KMS-11 (cell line): ENCODE measurements at regions not wholly inside any gene's neighbourhood (a gene's known extent, or its start where the extent isn't known, plus 50 kb on each side); places are given as distances from the start of the nearest gene placed in this dataset.

Experiments used
- H2AFZ ChIP-seq: fragments of 200-600 bp; sonication (generic); 2 replicates; pipeline ENCODE4 v1.6.1; 2016; ENCODE audit warnings: antibody characterized with exemption, mixed run types, low read depth
- H3K27ac ChIP-seq: fragments of 200-600 bp; sonication (generic); 2 replicates; pipeline ENCODE4 v1.6.1; 2016; ENCODE audit warnings: mild to moderate bottlenecking, mixed run types
- H3K27me3 ChIP-seq: fragments of 200-600 bp; sonication (generic); 2 replicates; pipeline ENCODE4 v1.6.1; 2017; ENCODE audit warnings: mild to moderate bottlenecking, low read depth, mixed run types, moderate library complexity; ENCODE audit not compliant: insufficient read depth
- H3K36me3 ChIP-seq: fragments of 200-600 bp; sonication (generic); 2 replicates; pipeline ENCODE4 v1.6.1; 2017; ENCODE audit warnings: mild to moderate bottlenecking, mixed run types; ENCODE audit not compliant: insufficient read depth
- H3K4me1 ChIP-seq: fragments of 200-600 bp; sonication (generic); 2 replicates; pipeline ENCODE4 v1.6.1; 2016; ENCODE audit warnings: mild to moderate bottlenecking, low read depth, mixed run types; ENCODE audit not compliant: poor library complexity, severe bottlenecking
- H3K4me2 ChIP-seq: fragments of 200-600 bp; sonication (generic); 2 replicates; pipeline ENCODE4 v1.7.0; 2016; ENCODE audit warnings: mild to moderate bottlenecking, mixed run types
- H3K4me3 ChIP-seq: fragments of 200-600 bp; sonication (generic); IDR thresholded peaks from 2 replicates; pipeline ENCODE4 v1.6.1; 2017; ENCODE audit warnings: low read depth, low read length, mixed read lengths; ENCODE audit not compliant: insufficient read depth
- H3K79me2 ChIP-seq: fragments of 200-600 bp; sonication (generic); 2 replicates; pipeline ENCODE4 v1.6.1; 2016; ENCODE audit warnings: low read depth, mixed run types; ENCODE audit not compliant: insufficient read depth
- H3K9ac ChIP-seq: fragments of 200-600 bp; sonication (generic); 2 replicates; pipeline ENCODE4 v1.6.1; 2016; ENCODE audit warnings: mild to moderate bottlenecking, mixed run types
- H4K20me1 ChIP-seq: fragments of 200-600 bp; sonication (generic); 2 replicates; pipeline ENCODE4 v1.6.1; 2016; ENCODE audit warnings: mild to moderate bottlenecking, mixed run types; ENCODE audit not compliant: insufficient read depth
- TF ChIP-seq, protein P1 (sequence below): fragments of 200-600 bp; sonication (generic); conservative IDR thresholded peaks from 2 replicates; pipeline ENCODE4 v1.6.1; 2017; ENCODE audit warnings: low read depth, mild to moderate bottlenecking, antibody characterized with exemption, low read length, moderate library complexity, mixed read lengths

DNA sequence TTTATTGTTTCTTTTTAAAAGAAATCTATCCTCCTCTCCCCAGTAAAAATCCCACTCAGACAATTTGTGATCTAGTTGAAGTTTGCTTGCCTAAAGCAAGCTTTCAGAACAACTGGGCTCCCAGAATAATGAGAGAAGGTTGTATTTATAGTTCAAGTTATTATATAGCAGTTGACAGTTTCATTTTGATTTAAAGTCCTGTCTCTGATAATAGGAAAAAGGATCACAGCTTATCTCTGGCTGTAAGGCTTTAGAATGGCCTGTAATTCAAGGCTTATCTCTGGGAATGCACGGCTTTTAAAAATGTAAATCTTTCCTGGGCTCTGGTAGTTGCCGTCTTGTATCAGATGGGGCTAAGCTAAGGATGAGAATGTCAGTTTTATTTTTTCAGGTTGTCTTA is 123.3 kb upstream of the TMTC4 start:
- no peak overlapping the region for H3K4me2 ChIP-seq
- TF ChIP-seq, protein P1, sequence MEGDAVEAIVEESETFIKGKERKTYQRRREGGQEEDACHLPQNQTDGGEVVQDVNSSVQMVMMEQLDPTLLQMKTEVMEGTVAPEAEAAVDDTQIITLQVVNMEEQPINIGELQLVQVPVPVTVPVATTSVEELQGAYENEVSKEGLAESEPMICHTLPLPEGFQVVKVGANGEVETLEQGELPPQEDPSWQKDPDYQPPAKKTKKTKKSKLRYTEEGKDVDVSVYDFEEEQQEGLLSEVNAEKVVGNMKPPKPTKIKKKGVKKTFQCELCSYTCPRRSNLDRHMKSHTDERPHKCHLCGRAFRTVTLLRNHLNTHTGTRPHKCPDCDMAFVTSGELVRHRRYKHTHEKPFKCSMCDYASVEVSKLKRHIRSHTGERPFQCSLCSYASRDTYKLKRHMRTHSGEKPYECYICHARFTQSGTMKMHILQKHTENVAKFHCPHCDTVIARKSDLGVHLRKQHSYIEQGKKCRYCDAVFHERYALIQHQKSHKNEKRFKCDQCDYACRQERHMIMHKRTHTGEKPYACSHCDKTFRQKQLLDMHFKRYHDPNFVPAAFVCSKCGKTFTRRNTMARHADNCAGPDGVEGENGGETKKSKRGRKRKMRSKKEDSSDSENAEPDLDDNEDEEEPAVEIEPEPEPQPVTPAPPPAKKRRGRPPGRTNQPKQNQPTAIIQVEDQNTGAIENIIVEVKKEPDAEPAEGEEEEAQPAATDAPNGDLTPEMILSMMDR: no peak
- H4K20me1 ChIP-seq: no peaks in the 10 kb centered on the region
- no peaks in the 10 kb centered on the region for H3K79me2 ChIP-seq
- H3K36me3 ChIP-seq: no peaks in the 10 kb centered on the region
- no peaks in the 10 kb centered on the region for H3K4me1 ChIP-seq
- no peak overlapping the region for H3K4me3 ChIP-seq
- no peak overlapping the region for H3K27ac ChIP-seq
- H2AFZ ChIP-seq: no peak overlapping the region
- H3K9ac ChIP-seq: no peak overlapping the region
- no peaks in the 10 kb centered on the region for H3K27me3 ChIP-seq

- no peaks in the 10 kb centered on the region for H3K79me2 ChIP-seq
- H2AFZ ChIP-seq: no peak overlapping the region
- no peak overlapping the region for H3K27ac ChIP-seq
- TF ChIP-seq, protein P1: no peak
- H3K4me2 ChIP-seq: no peak overlapping the region
- H3K4me3 ChIP-seq: no peak overlapping the region
- H3K4me1 ChIP-seq: no peaks in the 10 kb centered on the region
- H3K9ac ChIP-seq: no peak overlapping the region
- no peaks in the 10 kb centered on the region for H3K36me3 ChIP-seq
- H4K20me1 ChIP-seq: no peaks in the 10 kb centered on the region
- no peaks in the 10 kb centered on the region for H3K27me3 ChIP-seq
These were observed 121.9 kb upstream of the TMTC4 start for GRCh38 chr13:100796463-100796862.

DNA sequence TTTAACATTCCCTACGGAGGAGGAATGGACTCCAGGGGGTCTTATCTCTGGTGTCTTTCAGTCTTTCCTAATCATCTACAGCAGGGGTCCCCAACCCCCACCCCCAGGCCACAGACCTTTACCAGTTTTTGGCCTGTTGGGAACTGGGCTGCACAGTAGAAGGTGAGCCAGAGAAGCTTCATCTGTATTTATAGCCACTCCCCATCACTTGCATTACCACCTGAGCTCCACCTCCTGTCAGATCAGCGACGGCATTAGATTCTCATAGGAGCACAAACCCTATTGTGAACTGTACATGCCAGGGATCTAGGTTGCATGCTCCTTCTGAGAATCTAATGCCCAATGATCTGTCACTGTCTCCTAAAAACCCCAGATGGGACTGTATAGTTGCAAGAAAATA is 120.0 kb upstream of the TMTC4 start:
- H3K9ac ChIP-seq: no peak overlapping the region
- no peak overlapping the region for H2AFZ ChIP-seq
- no peaks in the 10 kb centered on the region for H3K36me3 ChIP-seq
- H4K20me1 ChIP-seq: no peaks in the 10 kb centered on the region
- TF ChIP-seq, protein P1: no peak
- H3K79me2 ChIP-seq: no peaks in the 10 kb centered on the region
- H3K4me1 ChIP-seq: peaks cover 12% of the 10 kb centered on the region
- H3K27ac ChIP-seq: no peak overlapping the region
- H3K4me3 ChIP-seq: no peak overlapping the region
- H3K4me2 ChIP-seq: no peak overlapping the region
- H3K27me3 ChIP-seq: no peaks in the 10 kb centered on the region

GRCh38 chr13:100790405-100790804 is 115.8 kb upstream of the TMTC4 start:
- no peaks in the 10 kb centered on the region for H3K36me3 ChIP-seq
- H3K4me3 ChIP-seq: no peak overlapping the region
- H3K9ac ChIP-seq: no peak overlapping the region
- no peaks in the 10 kb centered on the region for H3K79me2 ChIP-seq
- peak overlapping the region; percentile 48; the same call in 1 of the 2 replicates for H3K4me2 ChIP-seq
- no peak overlapping the region for H2AFZ ChIP-seq
- TF ChIP-seq, protein P1: no peak
- H3K27me3 ChIP-seq: no peaks in the 10 kb centered on the region
- H3K27ac ChIP-seq: peak overlapping the region; percentile 83
- H4K20me1 ChIP-seq: no peaks in the 10 kb centered on the region
- H3K4me1 ChIP-seq: peaks cover 29% of the 10 kb centered on the region

DNA sequence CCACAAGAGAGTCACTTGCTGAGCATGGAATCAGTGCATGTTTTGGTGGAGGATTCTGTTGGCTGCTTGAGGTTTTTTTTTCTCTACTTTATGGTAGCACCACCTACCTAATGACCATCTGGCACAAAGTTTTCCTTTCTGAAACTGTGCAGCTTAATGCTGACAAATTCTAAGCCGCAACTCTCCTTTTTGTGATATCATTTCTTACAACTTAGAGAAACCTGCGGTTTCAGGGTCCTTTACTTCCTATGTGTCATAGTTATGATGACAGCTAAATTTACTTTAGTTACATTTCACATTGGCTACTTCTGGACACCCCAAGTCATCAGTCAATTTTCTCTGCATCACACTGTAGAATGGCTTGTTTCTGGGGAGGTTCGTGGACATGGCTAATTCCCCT is 115.4 kb upstream of the TMTC4 start:
- Histone ChIP-seq H3K4me2 (peak overlapping the region; percentile 48; the same call in 1 of the 2 replicates), H3K79me2 (no peaks in the 10 kb centered on the region), H3K36me3 (no peaks in the 10 kb centered on the region), H3K9ac (peak overlapping the region; percentile 39; the same call in 1 of the 2 replicates), H2AFZ (peak overlapping the region; percentile 20; the same call in 1 of the 2 replicates), H3K27me3 (no peaks in the 10 kb centered on the region), H4K20me1 (no peaks in the 10 kb centered on the region), H3K27ac (peak overlapping the region; percentile 83), H3K4me3 (no peak overlapping the region), H3K4me1 (peaks cover 29% of the 10 kb centered on the region)
- TF ChIP-seq, protein P1: no peak
